ENCODE measurements at regions not wholly inside any gene's neighbourhood (a gene's known extent, or its start where the extent isn't known, plus 50 kb on each side); places are given as distances from the start of the nearest gene placed in this dataset.

DNA sequence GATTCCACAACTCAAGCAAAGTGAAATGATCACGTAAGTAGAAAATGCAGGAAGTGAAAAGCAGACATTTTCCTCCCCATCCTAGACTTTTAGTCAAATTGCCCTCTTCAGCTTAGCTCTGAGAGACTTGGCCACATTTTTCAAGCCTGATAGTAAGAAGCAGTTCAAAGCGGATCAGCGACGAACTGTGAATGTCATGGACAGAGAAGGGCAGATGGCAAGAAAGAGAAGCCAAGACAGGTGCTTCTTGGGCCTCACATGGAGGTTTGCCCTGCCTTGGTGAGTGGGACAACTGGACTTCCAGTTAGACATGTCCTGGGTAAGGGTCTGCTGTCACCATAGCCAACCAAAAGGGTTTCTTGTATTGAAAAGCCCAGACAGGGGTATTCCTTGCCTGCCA is 291.5 kb downstream of the MED10 start:
- 90% methylated on average over 4 of the region's 4 CpGs for WGBS (ENCODE audit: insufficient coverage)
- H3K27me3 Mint-ChIP-seq (ENCODE audit: low read depth in 2 of 2): no peaks in the 10 kb centered on the region
- no peaks in the 10 kb centered on the region for H3K27me3 ChIP-seq (ENCODE audit: control insufficient read depth, insufficient read depth, low read length)
- no peaks in the 10 kb centered on the region for H3K4me1 ChIP-seq (ENCODE audit: control insufficient read depth, insufficient read depth, low read length)
- H3K9me3 ChIP-seq (ENCODE audit: control insufficient read depth, insufficient read depth, low read length): no peaks in the 10 kb centered on the region
- H3K27ac Mint-ChIP-seq: no peak overlapping the region
- no peak for DNase-seq
- no peak overlapping the region for H3K27ac ChIP-seq (ENCODE audit: low read length)
- H3K36me3 Mint-ChIP-seq: no peaks in the 10 kb centered on the region
- ATAC-seq: no peak
- intact Hi-C loops (cut with micrococcal nuclease): no loop called here
- TF ChIP-seq, protein P1, sequence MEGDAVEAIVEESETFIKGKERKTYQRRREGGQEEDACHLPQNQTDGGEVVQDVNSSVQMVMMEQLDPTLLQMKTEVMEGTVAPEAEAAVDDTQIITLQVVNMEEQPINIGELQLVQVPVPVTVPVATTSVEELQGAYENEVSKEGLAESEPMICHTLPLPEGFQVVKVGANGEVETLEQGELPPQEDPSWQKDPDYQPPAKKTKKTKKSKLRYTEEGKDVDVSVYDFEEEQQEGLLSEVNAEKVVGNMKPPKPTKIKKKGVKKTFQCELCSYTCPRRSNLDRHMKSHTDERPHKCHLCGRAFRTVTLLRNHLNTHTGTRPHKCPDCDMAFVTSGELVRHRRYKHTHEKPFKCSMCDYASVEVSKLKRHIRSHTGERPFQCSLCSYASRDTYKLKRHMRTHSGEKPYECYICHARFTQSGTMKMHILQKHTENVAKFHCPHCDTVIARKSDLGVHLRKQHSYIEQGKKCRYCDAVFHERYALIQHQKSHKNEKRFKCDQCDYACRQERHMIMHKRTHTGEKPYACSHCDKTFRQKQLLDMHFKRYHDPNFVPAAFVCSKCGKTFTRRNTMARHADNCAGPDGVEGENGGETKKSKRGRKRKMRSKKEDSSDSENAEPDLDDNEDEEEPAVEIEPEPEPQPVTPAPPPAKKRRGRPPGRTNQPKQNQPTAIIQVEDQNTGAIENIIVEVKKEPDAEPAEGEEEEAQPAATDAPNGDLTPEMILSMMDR (IDR thresholded peaks at IDR 0.05): no peak
- H3K9me3 Mint-ChIP-seq: peaks cover 6 to 8% of the 10 kb centered on the region in 2 donors
- no peaks in the 10 kb centered on the region for H3K4me1 Mint-ChIP-seq
- H3K4me3 ChIP-seq (ENCODE audit: low read length): no peak overlapping the region
- H3K36me3 ChIP-seq (ENCODE audit: control insufficient read depth, insufficient read depth, low read length): no peaks in the 10 kb centered on the region
- H3K4me3 Mint-ChIP-seq: no peak overlapping the region

GRCh38 chr5:6085341-6085860 is 292.9 kb downstream of the MED10 start:
- no peak overlapping the region for H3K27ac ChIP-seq (ENCODE audit: low read length)
- WGBS (ENCODE audit: insufficient coverage): 95% methylated on average over 5 of the region's 9 CpGs
- H3K9me3 ChIP-seq (ENCODE audit: control insufficient read depth, insufficient read depth, low read length): no peaks in the 10 kb centered on the region
- intact Hi-C loops (cut with micrococcal nuclease): no loop called here
- H3K4me3 ChIP-seq (ENCODE audit: low read length): no peak overlapping the region
- DNase-seq (no peak), ATAC-seq (no peak)
- no peak overlapping the region for H3K27ac Mint-ChIP-seq
- H3K27me3 ChIP-seq (ENCODE audit: control insufficient read depth, insufficient read depth, low read length): no peaks in the 10 kb centered on the region
- H3K36me3 Mint-ChIP-seq: no peaks in the 10 kb centered on the region
- peaks cover 4 to 12% of the 10 kb centered on the region in 2 donors for H3K9me3 Mint-ChIP-seq
- no peaks in the 10 kb centered on the region for H3K36me3 ChIP-seq (ENCODE audit: control insufficient read depth, insufficient read depth, low read length)
- no peaks in the 10 kb centered on the region for H3K4me1 ChIP-seq (ENCODE audit: control insufficient read depth, insufficient read depth, low read length)
- no peaks in the 10 kb centered on the region for H3K4me1 Mint-ChIP-seq
- TF ChIP-seq, protein P1 (IDR thresholded peaks at IDR 0.05): no peak
- H3K4me3 Mint-ChIP-seq: no peak overlapping the region
- H3K27me3 Mint-ChIP-seq (ENCODE audit: low read depth in 2 of 2): no peaks in the 10 kb centered on the region

DNA sequence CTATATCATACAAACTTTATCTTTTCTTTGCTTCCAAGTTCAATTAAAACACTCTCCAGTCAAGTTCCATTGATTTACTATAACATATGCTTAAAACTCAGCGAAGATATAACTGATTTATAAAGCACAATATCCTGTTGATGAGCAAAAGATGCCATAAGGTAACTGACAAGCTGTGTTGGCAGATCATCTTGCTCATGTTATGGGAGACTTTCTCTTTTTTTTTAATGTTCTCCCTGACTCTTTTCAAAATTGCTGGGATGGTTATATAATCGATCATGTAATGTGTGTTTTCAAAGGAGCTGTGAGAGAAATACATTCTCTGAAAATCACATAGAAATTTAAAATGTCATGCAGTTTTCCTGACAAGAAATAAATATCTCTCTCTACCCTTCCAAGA is 293.5 kb downstream of the MED10 start:
- no peak for ATAC-seq
- Mint-ChIP-seq H3K9me3 (peaks cover 4 to 12% of the 10 kb centered on the region in 2 donors), H3K4me1 (no peaks in the 10 kb centered on the region), H3K27ac (no peak overlapping the region), H3K36me3 (no peaks in the 10 kb centered on the region), H3K4me3 (no peak overlapping the region), H3K27me3 (ENCODE audit: low read depth in 2 of 2) (no peaks in the 10 kb centered on the region)
- H3K27ac ChIP-seq (ENCODE audit: low read length): no peak overlapping the region
- TF ChIP-seq, protein P1 (IDR thresholded peaks at IDR 0.05): no peak
- H3K9me3 ChIP-seq (ENCODE audit: control insufficient read depth, insufficient read depth, low read length): no peaks in the 10 kb centered on the region
- DNase-seq: no peak
- WGBS (ENCODE audit: insufficient coverage): 89% methylated on average over 1 of the region's 2 CpGs
- intact Hi-C loops (cut with micrococcal nuclease): no loop called here
- H3K27me3 ChIP-seq (ENCODE audit: control insufficient read depth, insufficient read depth, low read length): no peaks in the 10 kb centered on the region
- H3K4me1 ChIP-seq (ENCODE audit: control insufficient read depth, insufficient read depth, low read length): no peaks in the 10 kb centered on the region
- no peak overlapping the region for H3K4me3 ChIP-seq (ENCODE audit: low read length)
- no peaks in the 10 kb centered on the region for H3K36me3 ChIP-seq (ENCODE audit: control insufficient read depth, insufficient read depth, low read length)

GRCh38 chr5:6084376-6084775 is 294.0 kb downstream of the MED10 start:
- intact Hi-C loops (cut with micrococcal nuclease): no loop called here

More at GRCh38 chr5:6084376-6084775, 294.0 kb downstream of the MED10 start:
- Mint-ChIP-seq H3K9me3 (peaks cover 4 to 12% of the 10 kb centered on the region in 2 donors), H3K4me3 (no peak overlapping the region), H3K36me3 (no peaks in the 10 kb centered on the region), H3K27ac (no peak overlapping the region), H3K4me1 (no peaks in the 10 kb centered on the region), H3K27me3 (ENCODE audit: low read depth in 2 of 2) (no peaks in the 10 kb centered on the region)
- DNase-seq: no peak
- 84% methylated on average over 8 of the region's 8 CpGs for WGBS (ENCODE audit: insufficient coverage)
- H3K9me3 ChIP-seq (ENCODE audit: control insufficient read depth, insufficient read depth, low read length): no peaks in the 10 kb centered on the region
- ATAC-seq: no peak
- H3K4me3 ChIP-seq (ENCODE audit: low read length): no peak overlapping the region
- no peaks in the 10 kb centered on the region for H3K27me3 ChIP-seq (ENCODE audit: control insufficient read depth, insufficient read depth, low read length)
- H3K27ac ChIP-seq (ENCODE audit: low read length): no peak overlapping the region
- TF ChIP-seq, protein P1 (IDR thresholded peaks at IDR 0.05): no peak
- H3K4me1 ChIP-seq (ENCODE audit: control insufficient read depth, insufficient read depth, low read length): no peaks in the 10 kb centered on the region
- no peaks in the 10 kb centered on the region for H3K36me3 ChIP-seq (ENCODE audit: control insufficient read depth, insufficient read depth, low read length)
